WTC11 (cell line): ENCODE measurements at regions not wholly inside any gene's neighbourhood (a gene's known extent, or its start where the extent isn't known, plus 50 kb on each side); places are given as distances from the start of the nearest gene placed in this dataset.

Experiments used
- ATF3 ChIP-seq: sonication (generic); formaldehyde crosslinking; conservative IDR thresholded peaks from 2 replicates; pipeline ENCODE4 v1.8.1; 2022; ENCODE audit warnings: mild to moderate bottlenecking, missing genetic modification reagents
- CREB1 ChIP-seq: sonication (generic); formaldehyde crosslinking; IDR thresholded peaks from 2 replicates; pipeline ENCODE4 v1.8.0; 2023; ENCODE audit warnings: mild to moderate bottlenecking, missing genetic modification reagents
- CTCF ChIP-seq: fragments of 200-600 bp; IDR thresholded peaks from 2 replicates; pipeline ENCODE4 v1.8.0; 2022; ENCODE audit warnings: antibody characterized with exemption
- ESRRA ChIP-seq: sonication (generic); formaldehyde crosslinking; IDR thresholded peaks from 2 replicates; pipeline ENCODE4 v1.8.1; 2022; ENCODE audit warnings: mild to moderate bottlenecking, missing genetic modification reagents, borderline replicate concordance
- NFYB ChIP-seq: sonication (generic); formaldehyde crosslinking; conservative IDR thresholded peaks from 2 replicates; pipeline ENCODE4 v1.8.0; 2022; ENCODE audit warnings: low read depth, missing genetic modification reagents
- SP1 ChIP-seq: sonication (generic); formaldehyde crosslinking; conservative IDR thresholded peaks from 2 replicates; pipeline ENCODE4 v1.8.1; 2022; ENCODE audit warnings: missing genetic modification reagents
- TCF7 ChIP-seq: sonication (generic); formaldehyde crosslinking; IDR thresholded peaks from 2 replicates; pipeline ENCODE4 v1.8.0; 2022; ENCODE audit warnings: mild to moderate bottlenecking, low read depth, missing genetic modification reagents, moderate library complexity
- ZNF263 ChIP-seq: sonication (generic); formaldehyde crosslinking; IDR thresholded peaks from 2 replicates; pipeline ENCODE4 v1.8.1; 2022; ENCODE audit warnings: low read depth, mild to moderate bottlenecking, moderate library complexity, missing genetic modification reagents

- TF ChIP-seq TCF7 (CRISPR knock-in tag), result no peak
- TF ChIP-seq CTCF, result no peak
- no peak for TF ChIP-seq ZNF263
- no peak for TF ChIP-seq ESRRA (CRISPR knock-in tag)
- no peak for TF ChIP-seq CREB1 (CRISPR knock-in tag)
- no peak for TF ChIP-seq NFYB (CRISPR knock-in tag)
- no peak for TF ChIP-seq SP1 (CRISPR knock-in tag)
- TF ChIP-seq ATF3, result no peak
Observed at GRCh38 chr6:111951497-111952085, 78.3 kb upstream of the FYN start.
